HG02970 (cell line): ENCODE measurements at regions not wholly inside any gene's neighbourhood (a gene's known extent, or its start where the extent isn't known, plus 50 kb on each side); places are given as distances from the start of the nearest gene placed in this dataset.

Experiments used
- ATAC-seq: cut with Tn5 transposase; IDR thresholded peaks from one replicate; pipeline ENCODE4 v1.9.1; 2021; ENCODE audit warnings: mild to moderate bottlenecking, moderate library complexity, moderate number of reproducible peaks; ENCODE audit not compliant: unreplicated experiment, low FRiP score

DNA sequence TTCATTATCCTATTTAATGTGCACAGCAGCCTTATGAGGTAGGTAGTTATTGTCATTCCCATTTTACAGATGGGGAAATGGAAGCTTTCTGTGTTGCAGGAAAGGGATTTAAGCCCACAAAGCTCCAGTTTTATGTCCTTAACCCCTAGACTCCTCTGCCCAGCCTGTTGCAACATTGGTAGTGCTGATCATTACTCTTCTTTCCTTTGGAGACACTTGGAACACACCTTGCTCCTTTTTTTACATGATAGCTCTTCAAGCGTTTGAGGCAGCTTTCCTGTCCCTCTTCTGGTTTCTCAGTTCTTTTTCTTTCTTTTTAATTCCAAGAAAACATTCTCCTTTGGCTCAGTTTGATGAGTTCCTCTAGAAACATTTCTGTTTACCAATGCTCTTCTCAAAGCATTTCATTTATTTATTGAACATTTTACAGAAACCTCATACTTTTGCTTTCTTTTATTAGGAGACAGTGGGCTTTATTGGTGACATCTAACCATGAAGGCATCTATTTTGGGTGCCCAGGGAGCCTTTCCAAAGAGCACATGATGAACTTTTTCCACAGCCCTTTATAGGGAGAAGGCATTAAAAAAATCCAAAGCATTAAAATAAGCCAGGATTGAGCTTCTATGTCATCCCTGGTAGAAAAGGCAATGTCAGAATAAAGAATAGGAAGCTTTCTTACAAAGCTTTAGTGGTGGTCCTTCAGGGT is 218.0 kb downstream of the TMEM38B start:
- ATAC-seq, result no peak

DNA sequence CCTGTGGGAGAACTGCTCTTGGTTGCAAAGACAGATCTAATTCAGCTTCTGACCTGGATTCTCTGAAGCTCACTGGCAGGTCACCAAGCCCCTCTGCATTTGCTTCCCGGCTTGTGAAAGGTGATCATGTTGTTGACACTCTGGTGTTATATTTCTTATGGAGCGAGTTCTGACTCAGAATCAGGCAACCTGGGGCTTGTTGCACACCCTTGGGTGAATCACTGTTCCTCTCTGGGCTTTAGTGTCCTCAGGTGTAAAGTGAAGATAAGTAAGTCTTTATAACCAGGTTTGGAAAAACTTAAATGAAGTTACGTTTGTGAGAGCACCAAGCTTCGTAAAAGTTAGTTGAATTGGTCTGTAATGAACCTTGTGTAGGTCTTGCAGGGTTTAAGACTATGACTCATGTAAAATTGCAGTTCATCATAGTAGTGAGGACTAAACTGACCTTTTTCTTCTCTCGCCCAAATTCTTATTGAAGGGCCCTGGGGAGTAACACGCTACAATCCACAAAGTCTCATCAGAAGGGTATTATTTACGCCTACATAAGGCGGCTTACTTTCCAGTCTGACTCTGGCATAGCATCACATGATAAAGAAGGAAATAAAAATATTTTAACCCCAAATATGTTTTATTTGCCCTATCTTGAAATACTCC is 218.6 kb downstream of the TMEM38B start:
- ATAC-seq, result no peak

DNA sequence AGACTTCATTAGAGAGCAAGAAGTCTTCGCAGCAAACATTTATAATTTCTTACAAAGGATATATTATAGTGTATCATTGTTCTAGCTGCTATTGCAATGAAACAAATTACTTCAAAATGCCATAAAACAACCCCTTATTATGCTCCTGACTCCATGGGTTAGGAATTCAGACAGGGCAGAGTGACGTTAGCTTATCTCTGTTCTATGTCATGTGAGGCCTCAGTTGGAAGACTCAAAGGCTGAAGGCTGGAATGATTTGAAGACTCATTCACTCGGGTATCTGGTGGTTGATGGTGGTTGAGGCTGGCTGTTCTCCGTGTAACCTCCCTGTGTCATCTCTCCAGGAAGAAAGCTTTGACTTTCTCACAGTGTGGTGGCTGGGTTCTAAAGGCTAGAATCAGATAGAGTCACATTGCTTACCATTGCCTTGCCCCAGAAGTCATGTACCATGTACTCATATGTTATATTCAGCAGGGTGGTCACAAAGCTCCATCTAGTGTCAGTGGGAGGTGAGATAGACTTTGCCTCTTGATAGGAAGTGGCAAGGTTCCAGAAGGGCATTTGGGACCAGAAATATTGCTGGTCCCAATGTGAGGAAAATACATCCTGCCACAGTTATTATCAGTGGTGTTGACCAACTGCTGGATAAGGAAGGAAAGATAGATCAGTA is 226.9 kb downstream of the TMEM38B start:
- no peak for ATAC-seq

DNA sequence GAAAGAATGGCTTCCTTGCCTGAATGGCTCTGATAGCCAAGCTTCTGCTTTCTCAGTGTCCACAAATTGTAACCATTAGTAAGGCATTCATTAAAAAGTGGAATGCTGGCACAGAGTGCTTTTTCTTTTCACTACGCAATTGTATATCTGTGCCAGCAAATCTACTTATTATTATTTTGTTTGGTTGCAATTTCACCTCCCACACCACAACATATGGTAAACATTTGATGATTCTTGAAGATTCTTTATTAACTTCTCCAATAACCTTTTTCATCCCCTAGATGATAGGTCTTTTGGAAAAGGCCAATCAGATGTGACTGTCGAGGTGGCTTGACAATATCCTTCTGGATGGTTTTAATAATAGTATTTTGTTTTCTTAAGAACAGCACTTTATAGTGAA is 234.1 kb downstream of the TMEM38B start:
- ATAC-seq, result no peak

DNA sequence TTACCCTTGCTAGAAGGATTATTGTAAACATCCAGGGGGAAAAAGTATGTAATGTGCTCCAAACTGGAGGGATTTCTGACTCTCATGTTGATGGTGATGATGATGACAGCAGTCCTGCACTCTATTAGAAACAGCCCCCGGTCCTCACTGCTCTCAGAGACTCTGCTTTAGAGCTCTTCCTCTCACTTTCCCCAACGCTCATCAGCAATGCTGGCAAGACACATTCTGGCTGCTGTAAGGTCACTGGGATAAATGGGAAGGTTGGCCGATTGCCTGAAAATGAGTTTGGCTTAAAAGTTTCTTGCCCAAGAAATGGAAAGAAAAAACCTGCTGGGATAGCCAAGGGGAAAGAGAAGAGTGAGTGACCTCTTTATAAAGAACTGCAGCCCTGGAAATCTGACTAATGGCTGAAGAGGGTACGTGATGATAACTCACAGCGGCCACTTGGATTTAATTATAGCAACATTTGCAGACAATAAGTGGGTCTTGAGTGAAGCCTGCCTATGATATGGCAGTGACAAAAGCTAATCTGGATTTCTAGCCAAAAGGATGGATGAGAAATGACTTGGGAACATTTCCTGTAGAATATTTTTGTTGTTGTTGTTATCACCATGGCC is 235.8 kb downstream of the TMEM38B start:
- no peak for ATAC-seq

DNA sequence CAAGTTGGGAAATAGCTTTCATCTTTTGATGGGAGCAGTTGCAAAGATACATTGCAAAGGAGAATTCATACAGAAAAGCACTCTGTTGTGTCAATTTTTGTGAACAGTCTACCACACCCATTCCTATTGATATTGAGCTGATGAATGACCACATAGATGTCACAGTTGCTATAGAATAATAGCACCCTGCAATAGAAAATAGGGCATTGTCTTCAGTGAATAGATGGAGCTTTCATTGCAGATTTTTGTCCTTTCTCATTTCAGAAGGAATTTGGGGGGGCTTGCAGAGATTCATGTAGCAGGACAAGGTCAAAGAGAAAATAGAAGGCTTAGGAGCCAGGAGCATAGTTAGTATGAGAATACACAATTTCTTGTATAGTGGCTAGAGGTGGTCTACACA is 237.9 kb downstream of the TMEM38B start:
- ATAC-seq, result no peak

DNA sequence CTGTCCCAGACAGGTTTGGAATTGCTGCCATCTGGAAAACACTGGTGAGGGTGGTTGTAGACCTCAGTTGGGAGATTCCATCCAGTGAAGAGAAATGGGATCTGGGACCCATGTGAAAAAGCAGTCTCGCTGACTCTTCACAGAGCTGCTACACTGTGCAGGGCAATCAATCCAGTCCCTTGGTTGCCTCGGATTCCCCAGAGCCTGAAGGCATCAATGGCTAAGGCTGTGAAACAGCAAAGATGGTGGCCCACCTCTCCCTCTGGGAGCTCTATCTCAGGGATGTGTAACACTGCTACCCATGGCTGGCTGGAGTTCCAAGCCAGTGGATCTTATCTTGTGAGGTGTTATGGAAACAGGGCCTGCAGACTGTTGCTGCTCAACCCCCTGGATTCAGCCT is 256.1 kb downstream of the TMEM38B start:
- no peak for ATAC-seq

DNA sequence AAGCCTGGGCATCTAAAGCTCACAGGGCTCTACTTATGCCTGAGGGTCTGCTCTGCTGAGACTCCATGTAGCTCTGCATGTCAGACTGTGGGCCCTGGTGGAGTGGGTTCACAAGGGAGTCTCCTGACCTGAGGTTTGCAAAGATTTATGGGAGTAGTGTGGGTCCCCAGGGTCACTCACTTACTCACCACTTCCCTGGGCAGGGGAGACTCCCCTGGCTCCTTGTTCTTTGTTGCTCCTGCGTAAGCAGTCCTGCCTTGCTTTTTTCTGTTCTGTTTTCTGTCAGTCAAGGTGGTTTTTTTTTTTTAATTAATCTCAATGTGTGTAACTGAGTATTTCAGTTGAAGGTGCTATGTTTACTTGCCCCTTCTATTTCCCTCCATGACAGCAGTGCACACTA is 256.6 kb downstream of the TMEM38B start:
- ATAC-seq, result no peak

DNA sequence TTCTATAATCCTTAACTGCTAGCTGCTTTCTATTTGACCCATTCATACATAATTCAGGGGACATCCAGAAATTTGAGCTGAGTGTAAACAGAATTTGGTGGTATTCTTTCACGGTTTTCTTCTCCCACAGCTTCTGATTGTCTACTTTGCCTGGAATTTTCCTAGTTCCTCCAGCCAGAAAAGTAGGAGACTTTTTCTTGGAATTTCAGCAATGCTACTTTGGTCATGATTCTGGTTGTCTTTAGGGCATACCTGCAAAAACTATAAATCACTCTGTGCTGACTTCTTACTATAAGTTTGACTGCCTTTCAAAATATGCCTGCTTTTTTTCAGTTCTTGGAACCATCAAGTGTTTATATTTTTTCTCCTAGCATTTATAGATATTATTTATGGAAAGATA is 260.2 kb downstream of the TMEM38B start:
- no peak for ATAC-seq

DNA sequence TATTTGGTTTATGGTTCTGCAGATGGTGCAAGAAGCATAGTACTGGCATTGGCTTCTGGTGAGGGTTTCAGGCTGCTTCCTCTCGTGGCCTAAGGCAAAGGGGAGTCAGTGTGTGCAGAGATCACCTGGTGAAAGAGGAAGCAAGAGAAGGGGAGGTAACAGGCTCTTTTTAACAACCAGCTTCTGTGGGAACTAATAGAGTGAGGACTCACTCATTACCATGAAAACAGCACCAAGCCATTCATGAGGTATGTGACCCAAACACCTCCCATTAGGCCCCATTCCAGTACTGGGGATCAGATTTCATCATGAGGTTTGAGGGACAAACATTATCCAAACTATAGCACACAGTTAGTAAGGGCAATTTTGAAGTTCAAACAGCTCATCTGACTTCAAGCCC is 263.5 kb downstream of the TMEM38B start:
- no peak for ATAC-seq

DNA sequence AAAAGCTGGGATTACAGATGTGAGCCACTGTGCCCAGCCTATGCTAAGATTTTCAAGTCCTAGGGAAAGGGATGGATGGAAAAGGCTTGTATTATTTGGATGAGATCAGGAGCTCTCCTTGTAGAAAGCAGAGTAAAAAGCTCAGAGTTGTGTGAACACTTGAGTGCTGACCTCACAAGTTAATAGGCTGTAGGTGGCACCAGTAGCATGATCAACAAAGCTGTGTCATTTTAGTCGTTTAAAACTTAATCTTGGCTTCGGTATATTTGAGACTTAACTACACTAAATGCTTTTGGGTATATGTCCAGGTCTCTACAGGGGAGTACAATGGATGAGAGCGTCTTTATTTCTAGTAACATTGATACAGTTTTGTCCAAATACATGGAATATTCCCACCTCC is 264.2 kb downstream of the TMEM38B start:
- no peak for ATAC-seq

DNA sequence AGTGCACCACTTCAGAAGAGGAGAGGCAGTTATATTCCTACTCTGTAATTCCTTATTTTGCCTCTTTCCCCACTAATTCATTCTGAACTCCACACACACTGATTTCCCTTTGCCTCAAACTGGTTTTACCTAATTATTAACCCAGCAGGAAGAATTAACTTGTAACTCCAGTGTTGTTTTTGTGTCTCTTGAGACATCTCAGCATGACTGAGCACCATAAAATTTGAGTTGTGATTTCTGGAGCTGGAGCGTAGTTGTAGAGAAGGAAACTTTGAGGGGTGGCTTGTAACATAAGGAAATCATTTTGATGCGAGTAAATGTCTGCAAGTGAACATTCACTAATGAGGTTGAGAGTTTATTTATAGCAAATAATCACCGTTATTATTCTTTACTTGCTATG is 265.2 kb downstream of the TMEM38B start:
- no peak for ATAC-seq

DNA sequence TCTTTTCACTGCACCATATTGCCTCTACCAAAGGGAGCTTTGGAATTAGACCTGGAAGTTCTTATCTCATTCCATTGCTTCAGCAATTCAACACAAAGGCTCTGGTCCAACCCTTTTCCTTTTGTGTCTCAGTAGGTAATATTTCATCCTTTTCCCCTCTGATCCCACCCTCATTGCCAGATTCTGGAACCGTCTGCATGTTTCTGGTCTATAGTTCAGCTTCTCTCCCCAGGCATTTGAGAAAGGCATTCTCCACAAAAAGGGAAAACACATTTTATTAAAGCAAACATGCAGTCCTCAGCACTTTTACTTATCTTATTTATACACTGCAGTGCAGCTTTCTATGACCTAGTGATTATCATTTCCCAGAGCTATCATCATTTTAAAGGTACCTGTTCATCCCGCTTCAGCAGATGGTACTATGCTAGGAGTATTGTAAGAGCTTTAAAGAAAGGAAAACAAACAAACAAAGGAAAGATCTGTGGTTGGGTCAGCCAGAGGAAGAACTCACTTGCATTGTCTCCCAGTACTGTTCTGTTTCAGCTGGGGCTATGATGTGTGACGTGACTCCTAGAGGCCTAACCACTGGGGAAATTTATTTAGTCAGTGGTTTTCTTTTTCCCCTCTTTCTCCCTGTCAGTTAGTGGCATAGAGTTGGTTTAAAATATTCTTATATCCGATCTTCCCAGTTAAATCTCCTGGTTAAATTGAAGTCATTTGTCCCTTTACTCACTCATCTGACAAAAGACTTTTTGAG is 269.2 kb downstream of the TMEM38B start:
- no peak for ATAC-seq

DNA sequence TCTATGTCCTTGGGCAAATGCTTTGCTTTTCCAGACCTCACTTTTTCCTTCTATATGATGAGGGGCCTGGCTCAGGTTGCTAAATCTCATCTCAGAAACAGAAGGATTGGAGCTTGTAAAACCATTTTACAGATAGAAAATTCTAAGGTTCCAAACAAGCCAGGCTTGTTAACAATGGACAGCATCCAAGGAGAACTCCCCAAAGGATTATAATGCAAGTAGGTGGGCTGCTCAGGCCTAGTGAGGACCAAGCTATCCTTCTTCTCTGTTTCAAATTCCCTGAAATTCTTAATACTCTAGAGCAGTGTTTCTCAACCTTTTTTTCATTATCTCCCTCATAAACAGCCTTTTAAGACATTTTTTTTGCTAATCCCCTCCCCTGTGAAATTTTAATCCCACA is 269.8 kb downstream of the TMEM38B start:
- no peak for ATAC-seq

DNA sequence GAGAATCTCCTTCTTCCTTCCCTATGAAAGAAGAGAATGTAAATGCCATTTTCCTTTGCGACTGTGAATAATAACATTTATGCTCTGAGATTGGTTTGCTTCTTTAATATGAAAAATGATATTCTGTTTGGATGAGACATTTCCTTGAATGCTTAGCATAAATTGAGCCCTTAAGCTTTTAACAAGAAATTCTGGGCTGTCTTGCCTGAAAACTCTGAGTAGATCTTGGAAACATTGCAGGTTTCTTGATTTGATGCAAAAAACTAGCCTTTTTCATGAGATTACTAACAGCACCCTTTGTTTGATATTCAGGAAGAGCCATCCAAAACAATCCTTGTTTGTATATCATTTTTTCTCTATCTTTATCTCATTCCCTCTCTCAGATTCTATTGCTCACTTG is 272.5 kb downstream of the TMEM38B start:
- no peak for ATAC-seq

DNA sequence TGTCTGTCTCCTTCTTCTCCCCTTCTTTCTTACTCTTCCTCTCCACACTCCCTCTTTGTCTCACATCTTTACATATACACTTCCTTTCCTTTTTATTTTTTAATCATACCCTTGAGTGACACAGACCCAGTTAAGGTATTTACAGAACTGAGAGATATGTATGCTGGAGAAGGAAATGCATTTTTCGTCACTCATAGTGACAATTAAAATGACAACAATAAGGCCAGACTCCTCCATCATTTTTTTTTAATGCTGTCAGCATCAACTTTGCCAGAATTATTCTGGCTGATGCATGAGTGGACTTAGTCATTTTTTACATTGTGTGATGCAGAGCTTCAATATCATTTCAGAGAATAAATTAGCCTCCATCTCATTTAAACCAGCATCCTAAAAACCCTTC is 272.9 kb downstream of the TMEM38B start:
- ATAC-seq, result no peak

DNA sequence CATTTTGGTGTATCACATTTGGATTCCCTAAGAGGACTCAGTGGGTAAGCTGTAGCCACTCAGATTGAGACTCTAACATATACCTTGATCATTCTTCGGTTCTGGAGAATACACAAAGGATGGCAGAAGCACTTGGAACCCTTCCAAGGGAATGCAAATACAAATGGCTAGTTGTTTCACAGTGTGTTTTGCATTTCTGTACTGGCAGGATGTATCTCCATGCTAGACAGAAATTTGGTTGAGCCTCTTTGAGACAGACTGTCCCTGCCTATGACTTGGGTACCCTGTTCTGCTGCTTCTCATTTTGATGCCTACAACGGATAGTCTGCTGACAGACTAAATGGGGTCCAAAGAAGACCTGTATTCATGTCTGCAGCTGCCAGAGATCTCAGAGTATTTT is 273.5 kb downstream of the TMEM38B start:
- ATAC-seq, result no peak

DNA sequence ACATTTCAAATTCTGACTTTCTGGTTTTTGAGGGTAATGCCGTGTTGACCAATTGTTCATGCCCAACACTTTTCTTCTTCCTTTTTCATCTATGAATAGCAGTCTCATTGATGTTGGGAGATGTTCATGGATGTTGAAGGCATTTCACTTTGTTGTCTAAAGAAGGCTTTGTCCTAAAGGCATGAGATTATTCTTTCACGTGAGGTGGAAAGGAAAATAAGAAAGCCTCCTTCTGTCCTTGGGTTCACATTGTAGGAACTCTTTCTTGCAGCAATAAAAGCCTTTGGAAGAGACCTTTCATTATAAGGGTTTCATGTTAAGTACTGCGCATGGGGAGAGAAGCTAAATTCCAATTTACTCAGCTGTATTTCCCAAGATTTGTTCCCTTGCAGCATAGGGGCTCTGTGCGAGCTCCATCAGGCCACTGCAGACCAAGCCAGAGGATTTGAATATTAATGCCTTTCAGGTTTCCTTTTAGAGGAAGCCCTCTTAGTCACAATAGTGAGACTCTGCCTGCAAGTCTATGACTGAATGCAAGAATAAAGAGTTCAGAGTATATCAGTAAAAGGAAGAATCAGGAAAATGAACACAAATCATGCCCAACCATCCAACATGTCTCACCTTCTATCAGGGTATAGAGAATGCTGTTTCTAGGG is 274.6 kb downstream of the TMEM38B start:
- no peak for ATAC-seq

DNA sequence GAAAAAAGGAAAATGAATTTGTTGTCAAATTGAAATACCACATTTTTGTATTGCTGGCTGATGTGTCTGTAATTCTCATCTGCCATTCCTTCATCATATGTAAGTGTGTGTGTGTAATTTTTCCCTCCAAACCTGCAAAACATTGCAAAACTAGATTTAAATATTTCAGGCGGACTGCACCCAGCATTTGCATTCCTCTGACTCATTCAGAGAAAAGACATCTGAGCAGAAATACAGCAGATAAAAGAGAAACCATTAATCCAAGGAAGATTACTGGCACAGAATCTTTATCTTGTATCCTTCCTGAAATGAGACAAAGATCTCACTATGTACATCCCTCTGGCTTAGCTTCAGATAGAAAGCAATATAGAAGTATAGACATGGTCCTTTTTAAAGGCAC is 275.3 kb downstream of the TMEM38B start:
- no peak for ATAC-seq

DNA sequence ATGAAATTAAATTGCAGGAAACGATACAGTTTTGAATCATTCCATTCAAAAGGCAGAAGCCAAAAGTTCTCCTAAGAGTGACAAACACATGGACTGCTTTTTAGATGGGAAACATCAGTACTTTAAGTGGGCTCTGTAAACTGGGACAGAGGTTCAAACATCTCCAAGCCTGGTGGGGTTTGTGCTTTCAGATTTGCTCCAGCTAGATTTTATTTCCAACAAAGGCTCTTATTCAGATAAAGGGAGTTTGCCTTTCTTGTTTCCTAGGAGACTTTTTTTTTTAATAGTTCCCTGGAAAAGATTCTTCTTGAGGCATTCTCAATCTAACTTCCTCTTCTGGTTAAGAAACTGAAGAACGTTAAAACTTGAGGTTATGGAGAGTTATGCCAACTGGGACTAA is 277.6 kb downstream of the TMEM38B start:
- no peak for ATAC-seq
